ENCODE measurements at regions not wholly inside any gene's neighbourhood (a gene's known extent, or its start where the extent isn't known, plus 50 kb on each side); places are given as distances from the start of the nearest gene placed in this dataset.

GRCh38 chr5:54757541-54757940 lies 227.9 kb downstream of the ESM1 start:
- TF ChIP-seq CTCF (IDR thresholded peaks at IDR 0.05), result no peak
- no peak for TF ChIP-seq POLR2AphosphoS5 (IDR thresholded peaks at IDR 0.05)
